HG03342 (cell line): ENCODE measurements at regions not wholly inside any gene's neighbourhood (a gene's known extent, or its start where the extent isn't known, plus 50 kb on each side); places are given as distances from the start of the nearest gene placed in this dataset.

Source experiments
- ATAC-seq: cut with Tn5 transposase; IDR thresholded peaks from one replicate; pipeline ENCODE4 v1.9.1; 2021; ENCODE audit warnings: mild to moderate bottlenecking, moderate library complexity; ENCODE audit not compliant: unreplicated experiment

DNA sequence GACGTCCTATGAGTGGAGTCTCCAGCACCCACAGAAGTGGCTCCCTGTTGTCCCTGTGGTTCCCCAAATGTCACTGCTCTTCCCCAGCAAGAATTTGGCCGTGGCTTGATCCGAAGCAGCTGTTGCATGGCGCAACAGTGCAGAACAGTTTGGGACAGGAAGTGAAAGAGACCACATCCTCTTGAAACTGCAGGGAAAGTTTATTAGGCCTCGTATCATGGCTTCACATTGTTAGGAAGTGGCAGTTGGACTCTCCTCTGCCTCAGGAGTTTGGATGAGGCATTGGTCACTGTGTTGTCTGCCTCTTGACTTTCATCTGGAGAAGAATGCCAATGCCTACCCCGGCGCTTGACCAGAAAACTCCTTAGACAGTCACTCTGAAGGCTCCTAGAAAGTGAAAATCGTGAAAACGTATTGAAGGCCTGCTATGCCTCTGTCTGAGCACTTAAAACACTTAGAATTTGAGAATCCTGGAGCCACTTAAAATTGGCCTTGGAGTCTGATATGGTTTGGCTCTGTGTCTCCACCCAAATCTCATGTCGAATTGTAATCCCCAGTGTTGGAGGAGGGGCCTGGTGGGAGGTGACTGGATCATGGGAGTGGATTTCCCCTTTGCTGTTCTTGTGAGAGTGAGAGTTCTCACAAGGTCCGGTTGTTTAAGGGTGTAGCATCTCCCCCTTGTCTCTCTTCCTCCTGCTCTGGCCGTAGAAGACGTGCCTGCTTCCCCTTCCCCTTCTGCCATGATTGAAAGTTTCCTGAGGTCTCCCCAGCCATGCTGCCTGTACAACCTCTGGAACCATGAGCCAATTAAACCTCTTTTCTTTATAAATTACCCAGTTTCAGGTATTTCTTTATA, 334.9 kb upstream of the JARID2 start:
- peak; percentile 76 for ATAC-seq

DNA sequence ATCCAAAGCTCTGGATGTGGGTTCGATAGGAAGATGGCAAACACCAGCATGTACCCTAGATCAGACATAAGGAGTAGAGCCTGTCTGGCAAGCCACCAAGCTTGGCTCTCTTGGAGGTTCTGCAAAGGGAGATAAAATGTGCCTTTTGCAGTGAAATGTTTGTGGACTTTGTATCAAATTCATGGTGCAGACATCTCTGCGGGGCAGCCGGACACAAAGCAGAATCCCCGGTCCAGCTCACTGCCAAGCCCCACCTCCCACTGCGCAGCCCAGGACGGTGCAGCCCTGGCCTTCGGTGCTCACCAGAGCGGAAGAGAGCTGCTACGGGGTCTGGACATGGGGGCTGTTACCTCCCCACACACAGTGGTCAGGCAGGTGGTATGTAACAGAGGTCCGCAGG, 333.6 kb upstream of the JARID2 start:
- no peak for ATAC-seq

DNA sequence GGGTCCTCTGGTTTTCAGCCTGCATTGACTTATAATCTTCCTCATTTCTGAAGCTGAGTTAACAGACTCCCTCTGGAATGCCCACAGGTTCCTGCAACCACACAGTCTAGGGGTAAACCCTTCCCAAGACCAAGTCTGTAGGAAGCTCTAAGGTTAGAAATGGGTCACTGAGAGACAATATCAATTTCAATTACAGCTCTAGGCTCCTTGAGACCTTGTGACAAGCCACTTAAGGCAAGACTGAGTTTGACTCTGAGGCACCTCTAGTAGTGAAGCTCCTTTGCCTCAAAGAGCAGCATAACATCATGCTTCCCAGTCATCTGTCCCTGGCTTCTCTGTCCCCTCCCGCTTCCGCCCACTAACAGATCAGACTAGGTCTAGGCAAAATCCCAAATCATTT, 333.2 kb upstream of the JARID2 start:
- ATAC-seq = no peak

DNA sequence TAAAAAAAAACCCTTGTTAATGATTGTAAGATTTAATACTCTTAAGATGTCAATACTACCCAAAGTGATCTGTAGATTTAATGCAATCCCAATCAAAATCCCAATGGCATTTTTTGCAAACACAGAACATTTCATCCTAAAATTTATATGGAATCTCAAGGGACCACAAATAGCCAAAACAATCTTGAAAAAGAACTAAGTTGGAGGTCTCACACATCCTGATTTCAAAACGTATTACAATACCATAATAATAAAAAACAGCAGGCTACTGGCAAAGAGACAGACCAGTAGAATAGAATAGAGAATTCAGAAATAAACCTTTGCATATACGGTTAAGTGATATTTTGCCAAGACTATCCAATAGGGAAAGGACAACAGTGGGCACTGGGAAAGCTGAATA, 331.9 kb upstream of the JARID2 start:
- no peak for ATAC-seq

DNA sequence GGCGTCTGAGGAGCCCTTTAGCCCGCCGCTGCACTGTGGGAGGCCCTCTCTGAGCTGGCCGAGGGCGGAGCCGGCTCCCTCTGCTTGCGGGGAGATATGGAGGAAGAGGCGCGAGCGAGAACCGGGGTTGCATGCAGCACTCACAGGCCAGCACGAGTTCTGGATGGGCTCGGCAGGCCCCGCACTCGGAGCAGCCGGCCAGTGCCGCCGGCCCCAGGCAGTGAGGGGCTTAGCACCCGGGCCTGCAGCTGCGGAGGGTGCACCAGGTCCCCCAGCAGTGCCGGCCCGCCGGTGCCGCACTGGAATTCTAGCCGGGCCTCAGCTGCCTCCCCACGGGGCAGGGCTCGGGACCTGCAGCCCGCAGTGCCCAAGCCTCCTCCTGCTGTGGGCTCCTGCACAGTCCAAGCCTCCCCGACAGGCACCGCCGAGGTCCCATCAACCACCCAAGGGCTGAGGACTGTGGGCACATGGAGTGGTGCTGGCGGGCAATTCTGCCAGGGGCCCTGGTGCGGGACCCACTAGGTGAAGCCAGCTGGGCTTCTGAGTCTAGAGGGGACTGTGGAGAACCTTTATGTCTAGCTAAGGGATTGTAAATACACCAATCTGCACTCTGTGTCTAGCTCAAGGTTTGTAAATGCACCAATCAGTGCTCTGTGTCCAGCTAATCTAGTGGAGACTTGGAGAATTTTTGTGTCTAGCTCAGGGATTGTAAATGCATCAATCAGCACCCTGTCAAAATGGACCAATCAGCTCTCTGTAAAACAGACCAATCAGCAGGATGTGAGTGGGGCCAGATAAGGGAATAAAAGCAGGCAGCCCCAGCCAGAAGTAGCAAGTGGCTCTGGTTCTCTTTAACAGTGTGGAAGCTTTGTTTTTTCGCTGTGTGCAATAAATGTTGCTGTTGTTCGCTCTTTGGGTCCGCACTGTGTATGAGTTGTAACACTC, 329.7 kb upstream of the JARID2 start:
- ATAC-seq = no peak

DNA sequence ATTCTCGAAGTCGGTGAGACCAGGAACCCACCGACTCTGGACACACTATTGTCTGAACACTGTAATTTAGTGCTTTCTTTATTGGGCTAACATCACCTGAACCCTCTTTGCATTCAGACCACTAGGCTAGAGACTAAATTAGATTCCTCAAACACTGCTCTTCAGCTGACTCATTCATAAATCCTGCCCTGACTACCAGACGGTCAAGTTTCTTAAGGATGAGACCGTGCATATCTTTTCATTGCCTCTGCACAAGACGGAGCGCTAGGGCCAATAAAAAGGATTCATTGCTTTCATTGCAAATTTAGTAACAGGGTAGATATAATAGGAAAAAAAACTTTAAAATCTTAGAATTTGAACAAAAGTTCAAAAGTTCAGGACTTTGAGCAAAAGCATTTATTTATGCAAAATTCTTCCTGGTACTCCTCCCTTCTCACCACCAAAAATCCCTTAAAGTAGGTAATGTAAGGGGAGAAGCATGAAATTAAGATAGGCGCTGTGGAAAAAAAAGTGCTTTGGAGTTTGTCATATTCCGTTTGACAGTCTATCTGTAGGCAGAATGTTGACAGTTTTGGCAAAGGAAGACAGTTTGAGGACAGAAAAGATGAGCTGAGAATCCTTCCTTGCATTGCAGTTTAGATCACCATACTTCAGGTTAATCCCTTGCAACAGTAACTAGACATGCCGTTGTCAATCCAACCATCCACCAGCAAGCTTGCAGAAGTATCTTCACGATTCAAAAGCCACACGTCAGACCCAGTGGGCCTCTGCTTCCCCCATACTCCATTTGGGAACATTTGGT, 328.6 kb upstream of the JARID2 start:
- ATAC-seq = no peak

DNA sequence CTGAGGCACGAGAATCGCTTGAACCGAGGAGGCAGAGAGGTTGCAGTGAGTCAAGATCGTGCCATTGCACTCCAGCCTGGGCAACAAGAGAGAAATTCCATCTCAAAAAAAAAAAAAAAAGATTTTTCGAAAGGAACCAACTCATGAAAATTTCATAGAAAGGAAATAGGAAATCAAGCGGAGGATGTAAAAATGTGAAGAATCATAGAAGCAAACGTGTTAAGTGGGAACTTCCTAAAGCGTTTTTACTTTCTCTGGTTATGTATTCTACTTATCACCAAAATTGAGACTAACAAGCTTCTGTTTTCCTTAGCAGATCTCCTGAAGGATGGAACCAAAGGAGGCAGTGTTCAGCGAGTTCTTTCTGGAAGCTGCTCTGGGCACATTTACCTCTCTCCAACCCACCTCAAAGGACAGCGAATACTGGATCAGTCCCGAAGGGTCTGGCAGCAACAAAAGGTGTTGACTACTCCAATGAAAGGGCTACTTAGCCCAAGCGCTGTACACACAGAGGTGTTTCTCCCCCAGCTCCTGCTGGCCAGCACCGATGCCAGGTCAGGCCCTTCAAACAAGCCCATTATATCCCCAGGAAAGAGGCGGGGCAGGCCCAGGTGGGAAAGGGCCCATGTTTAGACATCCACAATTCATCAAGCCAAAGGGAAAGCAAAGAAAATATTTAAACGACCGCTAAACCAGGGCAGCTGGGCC, 327.5 kb upstream of the JARID2 start:
- ATAC-seq = no peak

DNA sequence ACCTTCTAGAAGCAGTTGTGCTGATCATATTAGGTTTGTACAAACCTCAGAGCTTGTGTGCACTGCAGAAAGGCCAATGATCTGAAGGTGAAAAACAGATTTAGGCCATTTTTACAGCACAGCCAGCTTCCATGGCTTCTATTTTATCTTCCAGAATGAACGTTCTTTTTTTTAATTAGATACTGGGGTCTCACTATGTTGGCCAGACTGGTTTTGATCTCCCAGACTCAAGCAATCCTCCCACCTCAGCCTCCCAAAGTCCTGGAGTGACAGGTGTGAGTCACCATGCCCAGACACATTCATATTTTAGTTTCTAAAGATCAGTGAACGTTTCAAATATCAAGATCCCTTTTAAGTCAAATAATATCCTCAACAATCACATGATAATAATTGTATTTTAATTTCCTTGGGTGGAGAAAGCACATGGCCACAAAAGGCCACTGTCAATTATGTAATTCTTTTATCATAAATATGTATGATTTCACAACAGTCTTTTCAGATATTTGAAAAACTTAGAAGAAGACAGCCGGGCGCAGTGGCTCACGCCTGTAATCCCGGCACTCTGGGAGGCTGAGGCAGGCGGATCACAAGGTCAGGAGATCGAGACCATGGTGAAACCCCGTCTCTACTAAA, 326.7 kb upstream of the JARID2 start:
- no peak for ATAC-seq

DNA sequence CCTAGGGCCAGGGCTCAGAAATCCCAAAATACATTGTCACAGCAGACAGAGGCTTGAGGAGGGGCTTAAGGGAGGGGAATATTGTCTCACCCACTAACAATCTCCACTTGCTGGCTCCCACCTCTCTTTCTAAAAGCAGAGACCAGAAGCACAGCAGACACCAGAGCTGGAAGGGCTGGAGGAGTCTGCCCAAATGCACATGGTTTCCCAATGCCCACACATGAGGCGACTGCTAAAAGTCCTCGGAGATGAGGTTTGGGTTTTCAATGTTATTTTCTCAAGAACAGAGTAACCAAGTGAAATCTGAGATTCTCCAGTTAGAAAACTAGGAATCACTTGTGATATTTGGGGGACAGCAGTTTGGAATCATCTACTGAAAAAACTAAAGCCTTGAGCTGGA, 325.6 kb upstream of the JARID2 start:
- no peak for ATAC-seq

DNA sequence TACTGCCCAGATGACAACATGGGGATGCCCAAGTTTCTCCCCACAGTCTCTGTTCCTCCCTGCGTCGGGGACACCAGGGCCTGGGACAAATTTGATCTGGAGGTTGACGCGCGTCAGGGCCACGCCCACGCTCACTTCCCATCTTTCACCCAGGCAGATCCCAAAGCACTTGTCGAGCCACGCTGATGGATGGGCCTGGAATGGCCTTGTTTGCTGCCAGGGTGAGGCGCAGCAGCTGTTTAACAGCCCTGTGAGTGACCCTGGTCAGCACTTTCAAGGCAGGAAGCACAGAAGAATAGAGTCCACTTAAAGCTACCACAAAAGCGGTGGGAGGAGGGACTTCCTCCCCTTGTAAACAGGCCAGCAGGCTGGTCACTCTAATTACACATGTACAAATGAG, 324.7 kb upstream of the JARID2 start:
- ATAC-seq = no peak

DNA sequence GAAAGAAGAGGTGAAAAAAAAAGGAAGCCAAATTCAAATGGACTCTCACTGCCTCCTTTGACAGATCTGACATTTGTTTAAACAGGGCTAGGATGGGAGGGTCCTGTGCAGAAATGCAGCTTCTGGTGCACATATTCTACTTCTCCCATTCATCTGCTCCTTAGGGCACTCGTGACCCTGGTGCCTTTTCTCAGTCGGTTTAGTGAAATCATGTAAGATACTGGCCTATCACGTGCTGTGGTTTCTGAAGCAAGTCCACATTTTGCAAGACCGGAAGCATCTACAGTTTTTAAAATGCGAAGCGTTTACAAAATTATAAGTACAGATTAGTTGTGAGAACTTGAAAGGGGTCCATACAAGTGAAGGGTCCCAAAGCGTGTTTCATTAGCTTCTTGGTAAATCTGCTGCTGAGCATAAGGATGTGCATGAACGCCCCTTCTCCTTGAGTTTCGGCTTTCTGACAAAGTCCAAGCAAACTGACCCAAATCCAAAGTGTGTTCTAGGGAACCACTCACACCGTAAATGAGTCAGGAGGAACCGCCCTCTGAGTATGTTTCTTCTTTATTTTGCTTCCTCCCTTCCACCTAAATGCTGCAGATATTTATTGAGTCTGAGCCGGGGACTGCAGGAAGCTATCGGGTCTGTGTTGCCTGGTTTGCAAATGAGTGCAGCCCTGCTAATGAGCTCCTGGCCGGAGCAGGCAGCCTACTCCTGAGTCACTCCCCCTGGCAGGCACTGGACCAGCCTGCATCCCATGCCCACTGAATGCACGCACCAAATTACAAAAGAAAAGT, 323.8 kb upstream of the JARID2 start:
- ATAC-seq = no peak

DNA sequence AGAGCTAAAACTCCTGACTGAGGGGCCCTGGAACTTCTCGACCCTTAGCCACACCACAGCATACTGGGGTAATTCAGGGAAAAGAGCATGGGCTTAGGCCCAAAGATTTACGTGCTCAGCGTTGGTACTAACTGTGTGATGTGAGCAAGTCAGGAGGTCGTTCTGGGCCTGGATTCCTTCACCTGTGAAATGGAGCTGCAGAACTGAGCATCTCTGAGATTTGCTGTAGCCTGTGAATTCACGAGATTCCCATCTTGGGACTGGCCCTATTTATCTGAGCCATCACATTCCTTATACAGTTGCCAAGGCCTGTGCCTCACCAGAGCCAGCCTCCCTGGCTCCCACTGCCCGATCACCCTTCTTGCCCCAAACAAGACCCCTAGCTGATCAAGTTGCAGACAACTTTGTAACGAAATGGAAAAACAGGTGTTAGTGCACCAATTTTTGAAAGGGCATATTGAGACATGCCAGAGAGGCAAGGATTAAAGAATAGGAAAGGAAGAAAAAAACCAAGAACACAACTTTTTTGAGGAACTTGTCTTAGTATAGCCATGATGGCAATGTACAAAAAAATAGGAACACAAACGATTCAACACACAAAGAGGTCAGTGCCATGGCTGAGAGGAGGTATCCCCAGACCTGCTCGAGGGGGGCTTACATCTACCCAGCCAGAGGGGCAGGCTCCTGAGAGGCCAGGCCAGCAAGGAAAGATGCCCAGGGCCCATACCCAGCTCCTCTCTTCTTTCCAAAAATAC, 323.0 kb upstream of the JARID2 start:
- ATAC-seq = no peak

DNA sequence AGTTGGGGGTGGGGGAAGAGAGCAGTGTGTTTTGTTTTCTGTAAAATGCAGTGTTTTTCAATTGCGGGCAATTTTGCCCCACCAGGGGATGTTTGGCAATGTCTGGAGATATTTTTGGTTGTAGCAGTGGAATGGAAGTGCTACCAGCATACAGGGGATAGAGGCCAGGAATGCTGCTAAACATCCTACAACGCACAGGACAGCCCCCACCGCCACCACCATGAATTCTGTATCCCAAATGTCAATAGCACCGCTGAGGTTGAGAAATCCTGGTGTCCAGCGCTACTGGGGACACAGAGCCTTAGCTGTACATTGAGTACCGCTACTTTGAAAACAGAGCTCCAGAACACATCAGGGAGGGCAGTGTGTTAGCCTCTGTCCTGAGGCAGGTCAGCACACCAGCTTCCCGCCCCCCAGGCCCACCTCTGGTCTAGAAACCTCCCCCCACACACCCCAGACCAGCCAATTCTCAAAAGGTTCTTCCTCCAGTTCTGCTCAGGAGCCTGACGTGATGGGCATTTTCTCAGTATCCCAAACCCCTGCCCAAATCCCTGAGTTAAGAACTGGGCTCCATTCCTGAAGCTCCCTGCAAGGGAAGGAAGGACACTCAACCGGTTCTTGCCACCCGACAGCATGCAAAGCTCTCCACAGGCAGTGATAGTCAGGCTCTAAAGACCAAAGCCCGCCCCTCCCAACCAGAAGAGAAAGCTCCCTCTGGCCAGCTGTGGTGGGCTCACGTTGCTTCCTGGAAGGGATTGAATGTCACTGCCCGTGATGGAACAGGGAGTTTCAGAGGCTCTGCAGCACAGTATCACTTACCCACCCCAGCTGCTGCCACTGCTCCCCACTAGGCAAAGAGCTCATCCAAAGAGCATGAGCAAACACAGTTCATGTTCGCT, 321.5 kb upstream of the JARID2 start:
- ATAC-seq = no peak

DNA sequence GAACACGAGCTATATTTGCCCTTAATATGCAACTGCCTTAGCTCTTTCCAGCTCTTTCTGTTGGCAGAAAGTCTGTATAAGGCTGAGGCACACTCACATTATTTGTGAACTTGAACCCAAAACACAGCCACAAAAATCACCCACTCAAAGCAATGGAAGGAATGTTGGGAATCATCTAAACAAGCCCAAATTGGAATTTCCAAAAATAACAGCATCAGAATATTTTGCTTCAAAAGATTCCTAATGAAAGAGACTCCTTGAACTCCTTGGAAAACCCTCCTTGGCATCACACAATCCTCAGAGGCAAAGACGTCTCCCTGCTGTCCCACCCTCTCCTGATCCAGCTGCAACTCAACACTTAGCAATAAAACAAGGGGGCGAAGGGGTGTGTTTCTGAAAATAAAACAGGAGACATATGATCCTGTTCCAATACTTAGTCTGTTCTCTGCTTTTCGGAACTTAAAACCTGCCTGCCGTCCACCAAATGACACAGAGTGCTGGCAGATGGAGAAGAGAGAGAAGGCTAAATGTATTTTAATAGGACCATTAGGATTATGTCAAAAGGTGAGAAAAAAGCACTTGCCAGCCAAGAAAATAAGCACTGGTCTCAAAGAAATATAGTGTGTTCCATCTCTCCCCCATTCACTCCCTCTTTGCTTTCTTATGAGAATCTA, 320.7 kb upstream of the JARID2 start:
- no peak for ATAC-seq

DNA sequence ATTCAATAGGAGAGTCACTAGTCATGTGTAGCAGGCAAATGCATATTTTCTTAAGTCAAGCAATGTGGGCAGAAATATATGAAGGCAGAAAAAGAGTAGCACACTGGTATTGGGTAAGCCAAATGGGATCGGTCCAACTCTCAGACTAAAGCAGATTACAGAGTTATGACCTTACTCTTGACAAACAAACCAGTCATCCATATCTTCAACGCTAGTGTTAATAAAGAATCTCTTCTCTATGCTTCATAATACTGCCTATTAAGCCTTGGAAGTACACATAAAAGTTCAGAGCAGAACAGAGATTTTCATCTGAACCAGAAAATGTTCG, 320.2 kb upstream of the JARID2 start:
- no peak for ATAC-seq

DNA sequence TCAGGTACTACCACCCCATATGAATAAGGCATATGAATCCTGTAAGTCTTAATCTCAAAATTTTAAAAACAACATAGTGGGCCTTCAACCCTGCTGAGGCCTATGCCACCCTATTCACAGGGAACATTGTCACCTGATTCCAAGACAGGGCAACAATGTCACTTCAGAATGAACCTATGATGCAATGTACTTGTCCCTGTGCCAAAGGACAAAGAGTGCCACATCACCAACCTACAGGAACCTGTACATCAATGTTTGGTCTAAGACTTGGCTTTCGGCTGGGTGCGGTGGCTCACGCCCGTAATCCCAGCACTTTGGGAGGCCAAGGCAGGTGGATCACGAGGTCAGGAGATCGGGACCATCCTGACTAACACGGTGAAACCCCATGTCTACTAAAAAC, 318.5 kb upstream of the JARID2 start:
- no peak for ATAC-seq

DNA sequence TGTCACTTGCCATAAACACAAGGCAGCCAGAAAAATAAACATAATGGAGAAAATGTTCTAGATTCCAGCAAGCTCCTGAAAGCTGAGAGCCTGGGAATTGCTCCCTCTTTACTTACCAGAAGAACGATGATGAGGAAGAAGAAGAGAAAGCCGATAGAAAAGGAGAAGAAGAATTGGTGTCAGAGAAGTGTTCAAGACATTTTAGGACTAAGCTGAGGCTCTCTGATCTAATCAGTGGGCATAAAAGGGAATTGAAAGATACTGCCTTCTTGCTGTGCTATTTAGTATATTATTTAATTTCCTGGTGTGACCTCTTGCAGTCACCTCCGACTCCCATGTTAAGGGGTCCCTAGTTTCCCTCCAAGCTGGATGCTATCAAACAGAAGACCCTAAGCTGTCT, 316.6 kb upstream of the JARID2 start:
- no peak for ATAC-seq
